WI38 (cell line): ENCODE measurements at regions not wholly inside any gene's neighbourhood (a gene's known extent, or its start where the extent isn't known, plus 50 kb on each side); places are given as distances from the start of the nearest gene placed in this dataset.

ENCODE experiments used
- H3K4me3 ChIP-seq: 2 replicates; pipeline ENCODE4 v1.5.1; 2011; ENCODE audit warnings: low read depth, mild to moderate bottlenecking, control low read depth, low read length
- CTCF ChIP-seq: IDR thresholded peaks from 2 replicates; pipeline ENCODE4 v1.5.1; 2012; ENCODE audit warnings: low read depth, mild to moderate bottlenecking, control low read depth, low read length

GRCh38 chr1:55311979-55312378 lies 96.8 kb upstream of the USP24 start:
- no peak for TF ChIP-seq CTCF
- no peak overlapping the region for H3K4me3 ChIP-seq

- peak overlapping the region; percentile 25; the same call in 1 of the 2 replicates for H3K4me3 ChIP-seq
- TF ChIP-seq CTCF, result no peak
These were observed 96.0 kb upstream of the USP24 start for GRCh38 chr1:55311057-55311641.

GRCh38 chr1:55310505-55310971 lies 95.4 kb upstream of the USP24 start:
- no peak overlapping the region for H3K4me3 ChIP-seq
- TF ChIP-seq CTCF, result no peak

- no peak overlapping the region for H3K4me3 ChIP-seq
- no peak for TF ChIP-seq CTCF
These were observed 94.8 kb upstream of the USP24 start for GRCh38 chr1:55309786-55310504.

- TF ChIP-seq CTCF, result no peak
- no peak overlapping the region for H3K4me3 ChIP-seq
These were observed 93.9 kb upstream of the USP24 start for GRCh38 chr1:55309053-55309452.

GRCh38 chr1:55305735-55306134 lies 90.6 kb upstream of the USP24 start:
- no peak overlapping the region for H3K4me3 ChIP-seq
- TF ChIP-seq CTCF, result no peak

GRCh38 chr1:55304229-55304740 lies 89.1 kb upstream of the USP24 start:
- H3K4me3 ChIP-seq, result no peak overlapping the region
- TF ChIP-seq CTCF, result no peak
